Stimulated activated naive CD8-positive, alpha-beta T cell treated with anti-CD3 and anti-CD28 coated beads, Interleukin-15, Interleukin-2, amounts not matched to agents 100 U/mL and 50 U/mL, for 24 hours (primary cell): ENCODE measurements at regions not wholly inside any gene's neighbourhood (a gene's known extent, or its start where the extent isn't known, plus 50 kb on each side); places are given as distances from the start of the nearest gene placed in this dataset.
"Not testable (repeated sequence)": the region's sequence is repeated elsewhere in the genome, so short reads cannot be mapped to it uniquely, and the experiment has no call there.

ENCODE experiments used
- ATAC-seq: fragments of 150-1000 bp; cut with Tn5 transposase; one replicate; pipeline ENCODE4 v1.10.0; 2021
- DNase-seq: peaks from one replicate; pipeline ENCODE4 v3.0.0; 2021

DNA sequence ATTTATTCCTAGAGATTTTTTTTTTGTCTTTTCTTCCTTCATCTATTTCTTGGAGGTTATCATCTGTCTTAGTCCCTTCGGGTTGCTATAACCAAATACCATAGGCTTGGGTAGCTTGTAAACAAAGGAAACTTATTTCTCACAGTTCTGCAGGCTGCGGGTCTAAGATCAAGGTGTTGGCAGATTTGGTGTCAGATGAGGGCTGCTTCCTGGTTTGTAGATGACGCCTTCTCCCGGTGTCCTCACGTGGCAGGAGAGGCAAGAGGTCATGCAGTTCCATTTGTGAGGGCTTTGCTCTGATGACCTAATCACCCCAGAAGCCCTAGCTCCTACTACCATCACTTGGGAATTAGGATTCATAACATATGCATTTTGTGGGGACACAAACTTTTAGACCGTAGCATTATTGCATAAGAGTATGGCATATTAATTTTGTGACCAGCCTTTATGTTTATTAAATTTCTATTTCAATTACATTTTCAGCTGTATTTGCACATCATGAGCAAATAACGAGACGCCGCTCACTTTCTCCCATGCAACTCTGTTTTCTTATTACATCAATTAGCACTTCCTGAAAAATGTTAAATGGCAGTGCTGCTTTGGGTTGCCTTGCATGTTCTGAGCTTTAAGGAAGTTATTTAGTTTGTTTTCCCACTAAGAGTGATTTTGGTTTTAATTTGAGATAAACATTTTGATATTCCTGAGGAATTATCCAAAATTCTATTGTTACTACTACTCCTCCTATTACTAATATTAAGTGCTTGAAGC lies 246.4 kb upstream of the HDAC4 start:
- DNase-seq (no peak), ATAC-seq (no peak)

DNA sequence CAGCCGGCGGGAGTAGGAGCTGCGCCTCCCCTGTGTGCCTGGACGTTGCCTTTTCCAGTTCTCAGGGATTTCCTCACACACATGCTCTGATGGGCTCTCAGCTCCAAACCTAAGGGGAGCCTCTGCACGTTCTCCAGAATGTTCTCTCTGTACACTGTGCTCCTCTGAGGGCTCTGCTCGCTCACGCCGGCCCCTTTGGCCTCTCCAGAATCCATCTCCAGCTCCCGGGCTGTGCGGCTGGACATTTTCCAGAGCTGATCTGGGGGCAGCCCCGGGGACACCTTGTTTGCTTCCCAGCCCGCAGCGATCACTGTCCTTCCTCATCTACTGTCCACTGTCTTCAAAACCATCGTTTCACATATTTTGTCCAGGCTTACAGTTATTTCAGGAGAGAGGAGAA lies 245.4 kb upstream of the HDAC4 start:
- ATAC-seq = no peak

DNA sequence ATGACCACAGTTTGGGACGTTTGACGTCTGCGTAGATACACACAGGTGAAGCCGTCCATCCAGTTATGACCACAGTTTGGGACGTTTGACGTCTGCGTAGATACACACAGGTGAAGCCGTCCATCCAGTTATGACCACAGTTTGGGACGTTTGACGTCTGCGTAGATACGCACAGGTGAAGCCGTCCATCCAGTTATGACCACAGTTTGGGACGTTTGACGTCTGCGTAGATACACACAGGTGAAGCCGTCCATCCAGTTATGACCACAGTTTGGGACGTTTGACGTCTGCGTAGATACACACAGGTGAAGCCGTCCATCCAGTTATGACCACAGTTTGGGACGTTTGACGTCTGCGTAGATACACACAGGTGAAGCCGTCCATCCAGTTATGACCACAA lies 243.8 kb upstream of the HDAC4 start:
- DNase-seq, ATAC-seq: not testable (repeated sequence)

More for the DNA sequence above, 245.4 kb upstream of the HDAC4 start:
- DNase-seq = no peak

DNA sequence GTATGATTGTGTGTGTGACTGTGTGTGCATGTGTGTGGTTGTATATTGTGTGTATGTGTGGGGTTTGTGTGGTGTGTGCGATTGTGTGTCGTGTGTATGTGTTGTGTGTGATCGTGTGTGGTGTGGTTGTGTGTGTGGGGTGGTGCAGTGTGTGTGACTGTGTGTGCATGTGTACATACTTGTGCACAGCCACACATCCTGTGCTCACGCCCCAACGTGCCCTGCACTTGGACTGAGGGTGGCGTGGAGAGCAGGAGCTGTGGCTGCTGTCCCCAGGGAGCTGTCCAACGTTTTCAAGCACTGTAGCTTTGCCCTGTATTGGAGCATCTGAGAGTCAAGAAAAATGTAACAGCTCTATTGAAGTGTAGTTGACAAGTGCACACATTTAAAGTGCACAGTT lies 243.2 kb upstream of the HDAC4 start:
- ATAC-seq (peak; percentile 32), DNase-seq (no peak)

DNA sequence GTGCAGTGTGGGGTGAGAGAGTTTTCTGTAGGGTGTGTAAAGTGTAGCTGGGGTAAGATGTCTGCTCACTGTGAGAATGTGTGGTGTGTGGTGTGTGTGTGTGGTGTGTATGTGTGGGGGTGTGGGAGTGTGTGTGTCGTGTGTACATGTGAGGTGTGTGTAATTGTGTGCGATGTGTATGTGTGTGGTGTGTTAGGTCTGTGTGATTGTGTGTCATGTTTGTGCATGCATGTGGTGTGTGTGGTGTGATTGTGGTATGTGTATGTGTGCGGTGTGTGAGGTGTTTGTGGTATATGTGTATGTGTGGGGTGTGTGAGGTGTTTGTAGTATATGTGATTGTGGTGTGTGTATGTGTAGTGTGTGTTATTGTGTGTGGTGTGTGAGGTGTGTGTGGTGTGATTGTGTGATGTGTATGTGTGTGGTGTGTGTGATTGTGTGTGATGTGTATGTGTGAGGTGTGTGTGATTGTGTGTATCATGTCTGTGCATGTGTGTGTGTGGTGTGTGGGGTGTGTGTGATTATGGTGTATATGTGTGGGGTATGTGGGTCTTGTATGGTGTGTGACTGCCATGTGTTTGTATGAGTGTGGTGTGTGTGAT lies 241.7 kb upstream of the HDAC4 start:
- no peak for ATAC-seq
- DNase-seq = no peak

DNA sequence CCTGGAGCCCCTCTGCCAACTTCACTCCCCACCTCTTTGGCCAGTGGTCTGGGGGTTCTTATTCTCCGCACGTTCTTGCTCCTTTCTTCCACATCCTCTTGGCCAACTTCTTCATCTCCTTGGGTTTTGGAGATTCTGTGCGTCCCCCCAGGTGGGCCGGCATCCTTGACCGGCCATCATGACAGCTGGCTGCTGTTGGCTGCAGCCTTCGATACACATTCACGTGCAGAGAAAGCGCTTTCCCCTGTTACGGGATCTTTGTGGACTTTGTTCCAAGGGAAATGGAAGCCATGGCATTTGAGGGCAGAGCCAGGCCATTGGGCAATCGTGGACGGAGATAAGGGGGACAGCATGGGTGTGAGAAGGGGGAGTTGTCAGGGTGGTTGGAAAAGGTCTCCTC lies 241.1 kb upstream of the HDAC4 start:
- ATAC-seq = not testable (repeated sequence)

DNA sequence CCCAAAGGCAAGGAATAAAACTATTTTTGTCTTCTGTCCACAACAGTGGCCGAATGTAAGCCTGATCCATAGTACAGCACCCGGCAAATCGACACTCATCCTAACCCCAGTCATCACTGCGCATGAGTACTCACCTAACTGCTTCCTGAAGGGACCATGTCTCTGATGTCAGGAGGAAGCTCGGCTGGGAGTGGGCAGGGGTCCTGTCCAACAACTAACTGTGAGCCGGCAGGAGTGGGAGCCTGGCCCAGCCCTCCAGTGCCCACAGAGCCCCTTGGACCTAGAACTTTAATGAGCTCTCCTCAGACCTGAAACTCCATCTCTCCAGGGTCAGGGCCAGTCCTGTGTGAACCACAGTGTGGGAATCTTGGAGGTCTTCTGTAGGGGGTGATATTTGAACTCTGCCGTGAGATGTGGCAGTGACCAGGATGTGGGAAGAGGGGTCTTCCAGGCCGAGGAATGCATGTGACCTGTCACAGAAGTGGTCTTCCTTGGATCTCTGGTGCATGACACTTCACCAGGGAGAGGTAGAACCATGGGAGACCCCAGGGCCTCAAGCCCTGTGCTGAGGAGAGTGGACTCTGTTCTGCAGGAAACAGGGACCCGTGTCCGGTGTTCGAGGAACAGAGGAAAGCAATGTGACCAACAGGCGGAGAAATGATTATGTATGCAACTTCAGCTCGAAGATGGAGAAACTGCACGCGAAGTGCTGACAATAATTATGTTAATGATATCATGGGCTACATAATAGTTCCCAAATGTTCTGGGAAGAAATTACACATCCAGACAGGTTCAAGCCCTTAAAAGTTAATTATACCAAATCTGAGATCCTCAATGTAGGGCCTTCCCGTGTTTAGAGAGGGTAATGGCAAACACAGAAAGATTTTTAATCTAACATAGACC lies 240.1 kb upstream of the HDAC4 start:
- ATAC-seq = no peak

More for the DNA sequence above, 241.1 kb upstream of the HDAC4 start:
- not testable (repeated sequence) for DNase-seq

DNA sequence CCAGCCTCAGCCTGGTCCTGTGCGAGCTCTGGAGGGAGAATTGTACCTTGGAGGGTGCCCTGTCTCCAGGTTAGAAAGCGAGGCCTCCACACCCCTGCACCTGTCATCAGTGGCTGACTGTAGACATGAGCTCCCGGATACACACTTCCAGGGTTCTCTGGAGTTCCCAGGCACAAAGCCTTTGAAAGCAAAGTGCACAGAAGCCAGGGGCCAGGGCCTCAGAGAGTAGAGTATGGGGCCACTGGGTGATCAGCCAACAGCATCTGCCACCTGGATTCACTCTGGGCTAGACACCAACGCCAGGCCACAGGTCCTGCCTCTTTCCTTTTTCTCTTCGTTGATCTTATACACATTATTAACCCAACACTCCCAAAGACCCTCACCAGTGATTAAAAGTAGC lies 239.4 kb upstream of the HDAC4 start:
- DNase-seq (no peak), ATAC-seq (no peak)

More for the DNA sequence above, 240.1 kb upstream of the HDAC4 start:
- DNase-seq = no peak

DNA sequence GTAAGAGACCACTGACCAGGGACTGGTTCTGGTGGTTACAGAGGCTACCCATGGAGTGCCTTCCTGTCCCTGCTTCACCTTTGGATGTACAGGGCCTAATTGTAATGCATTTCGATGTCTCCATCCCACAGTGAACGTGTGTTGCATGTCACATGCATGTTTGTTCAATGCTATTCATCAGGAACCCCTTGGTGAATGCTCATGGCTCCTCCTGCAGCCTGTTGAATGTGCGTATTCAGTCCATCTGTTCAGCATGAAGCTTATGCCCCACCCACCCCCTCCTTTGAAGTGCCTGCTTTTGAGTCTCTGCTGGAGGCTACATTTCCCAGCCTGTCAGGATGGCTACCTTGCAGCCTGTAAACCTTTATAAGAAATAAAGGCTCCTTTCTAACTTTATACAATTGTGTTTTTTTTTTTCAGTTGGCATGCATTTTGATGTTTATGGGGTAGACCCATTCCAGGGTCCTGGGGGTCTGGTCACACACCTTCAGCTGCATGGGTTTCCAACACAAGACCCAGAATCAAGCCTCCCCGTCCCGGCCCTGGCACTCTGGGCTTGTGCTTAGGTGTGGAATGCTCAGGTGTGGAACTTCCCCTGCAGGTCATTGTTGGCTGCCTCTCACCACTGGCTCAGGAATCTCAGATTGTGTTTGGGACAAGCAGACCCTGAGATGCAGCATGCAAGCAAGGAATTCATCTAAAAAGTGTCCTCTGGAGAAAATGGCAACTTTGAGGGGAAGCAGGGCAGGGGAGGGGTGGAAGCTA lies 238.8 kb upstream of the HDAC4 start:
- DNase-seq = no peak
- no peak for ATAC-seq

DNA sequence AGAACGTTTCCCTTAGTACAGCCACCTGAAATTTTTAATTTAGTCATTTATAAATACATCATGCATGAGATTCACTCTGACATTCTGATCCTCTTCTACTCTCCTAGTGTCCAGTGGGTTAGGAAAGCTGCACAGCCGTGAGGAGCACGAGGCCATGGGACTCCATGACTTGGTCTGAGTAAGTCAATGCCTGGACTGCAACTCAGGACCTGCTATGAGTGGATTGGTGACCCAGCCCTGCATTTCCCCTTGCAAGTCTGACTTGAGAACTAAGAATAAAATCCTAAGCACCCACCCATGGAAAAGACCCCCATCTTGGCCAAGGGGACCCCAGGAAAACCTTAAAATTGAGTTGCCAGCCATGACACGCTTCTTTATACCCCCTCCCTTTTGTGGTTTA lies 237.6 kb upstream of the HDAC4 start:
- DNase-seq = no peak
- no peak for ATAC-seq

DNA sequence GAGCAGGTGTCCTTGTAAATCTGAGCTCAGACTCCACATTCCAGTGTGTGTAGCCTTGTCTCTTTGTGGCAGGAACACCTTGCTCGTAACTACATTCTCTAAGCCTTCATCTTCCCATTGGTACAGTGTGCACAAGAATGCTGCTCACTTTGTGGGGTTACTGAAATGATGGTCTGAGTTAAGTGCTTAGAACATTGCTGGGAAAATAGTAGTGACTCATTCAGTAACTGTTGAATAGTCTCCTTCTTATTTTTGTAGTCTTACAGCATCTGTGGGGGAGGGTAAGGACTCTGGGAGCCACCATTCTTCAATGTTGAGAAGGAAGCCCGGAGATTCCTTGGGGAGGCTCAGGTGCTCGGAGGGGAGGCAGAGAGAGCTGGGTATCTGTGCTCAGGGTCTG lies 236.0 kb upstream of the HDAC4 start:
- ATAC-seq (no peak), DNase-seq (no peak)

DNA sequence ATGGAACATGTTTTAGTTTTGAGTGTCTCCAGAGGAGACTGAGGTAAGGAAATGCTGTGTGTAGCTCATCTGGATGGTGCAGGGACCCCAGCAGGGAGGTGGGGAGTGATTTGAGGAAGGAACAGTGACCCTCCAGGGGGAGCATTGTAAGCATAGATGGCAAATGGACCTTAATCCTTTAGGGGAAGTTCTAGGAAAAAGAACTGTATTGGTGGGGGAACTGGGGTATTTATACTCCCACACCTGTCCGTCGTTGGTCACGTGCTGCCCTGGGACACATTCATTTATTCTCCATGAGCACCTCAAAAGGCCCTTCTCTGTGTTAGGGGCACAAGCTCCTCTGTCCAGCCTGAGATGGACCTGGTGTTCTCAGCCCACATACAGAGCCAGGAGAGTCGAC lies 233.9 kb upstream of the HDAC4 start:
- ATAC-seq = no peak
- DNase-seq = no peak

DNA sequence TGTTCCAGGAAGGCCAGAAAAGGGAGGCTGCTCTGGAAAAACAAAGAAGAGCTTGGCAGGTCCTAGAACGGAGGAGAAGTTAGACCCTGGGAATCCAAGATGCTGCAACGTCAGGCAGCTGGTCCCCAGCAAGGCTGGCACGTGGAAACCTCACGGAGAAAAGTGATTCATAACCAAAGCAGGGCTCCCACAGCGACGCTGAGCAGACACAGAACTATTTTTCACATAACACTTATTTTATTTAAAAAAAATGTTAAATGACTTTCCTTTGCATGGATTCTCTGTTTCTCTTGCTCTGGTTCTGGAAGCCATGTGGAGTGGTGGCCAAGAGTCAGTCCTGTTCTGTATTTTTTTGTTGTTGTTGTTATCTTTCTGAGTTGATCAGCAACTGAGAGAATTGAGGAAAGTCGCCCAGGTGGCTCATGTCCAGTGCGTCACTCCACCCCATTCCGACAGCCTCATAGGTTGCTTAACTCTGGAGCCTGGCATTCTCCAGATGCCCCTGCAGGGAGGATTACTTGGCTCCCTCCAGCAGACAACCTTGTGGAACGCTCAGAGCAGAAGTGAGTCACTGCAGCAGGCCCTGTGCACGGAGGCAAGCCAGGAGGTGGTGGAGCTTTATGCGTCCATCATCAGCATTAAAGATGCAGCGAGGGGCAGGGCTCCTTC lies 229.9 kb upstream of the HDAC4 start:
- DNase-seq = no peak
- ATAC-seq = no peak

DNA sequence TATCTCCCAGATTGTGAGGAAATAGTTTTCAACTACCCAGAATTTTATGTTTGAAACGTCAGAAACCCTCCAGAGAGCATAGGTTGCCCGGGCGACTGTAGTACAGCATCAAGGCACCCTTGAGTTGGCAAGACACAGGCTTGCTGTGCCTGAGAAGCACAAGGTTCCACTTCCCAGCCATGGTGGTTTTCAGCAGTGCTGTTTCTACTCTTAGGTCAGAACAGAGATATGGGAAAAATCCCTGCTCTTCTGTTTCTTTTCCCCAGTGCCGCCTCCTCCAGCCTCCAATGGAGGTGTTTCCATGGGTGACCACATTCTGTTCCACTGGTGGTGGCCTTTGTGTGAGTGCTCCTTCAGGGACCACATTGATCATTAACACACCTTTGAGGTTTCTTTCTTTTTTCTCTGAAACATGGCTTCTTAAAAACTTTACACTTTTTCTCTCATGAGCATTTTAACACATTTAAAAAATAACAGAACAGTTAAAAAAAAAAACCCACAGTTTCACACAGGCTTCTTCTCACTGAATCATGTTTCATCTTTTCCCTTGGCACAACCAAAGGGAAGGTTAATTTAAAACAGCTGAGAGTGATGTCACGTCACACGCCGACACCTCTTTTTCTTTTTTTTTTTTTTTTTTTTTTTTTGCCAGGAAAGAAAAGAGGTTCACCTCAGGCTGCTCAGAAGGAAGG lies 229.3 kb upstream of the HDAC4 start:
- ATAC-seq (no peak), DNase-seq (no peak)

DNA sequence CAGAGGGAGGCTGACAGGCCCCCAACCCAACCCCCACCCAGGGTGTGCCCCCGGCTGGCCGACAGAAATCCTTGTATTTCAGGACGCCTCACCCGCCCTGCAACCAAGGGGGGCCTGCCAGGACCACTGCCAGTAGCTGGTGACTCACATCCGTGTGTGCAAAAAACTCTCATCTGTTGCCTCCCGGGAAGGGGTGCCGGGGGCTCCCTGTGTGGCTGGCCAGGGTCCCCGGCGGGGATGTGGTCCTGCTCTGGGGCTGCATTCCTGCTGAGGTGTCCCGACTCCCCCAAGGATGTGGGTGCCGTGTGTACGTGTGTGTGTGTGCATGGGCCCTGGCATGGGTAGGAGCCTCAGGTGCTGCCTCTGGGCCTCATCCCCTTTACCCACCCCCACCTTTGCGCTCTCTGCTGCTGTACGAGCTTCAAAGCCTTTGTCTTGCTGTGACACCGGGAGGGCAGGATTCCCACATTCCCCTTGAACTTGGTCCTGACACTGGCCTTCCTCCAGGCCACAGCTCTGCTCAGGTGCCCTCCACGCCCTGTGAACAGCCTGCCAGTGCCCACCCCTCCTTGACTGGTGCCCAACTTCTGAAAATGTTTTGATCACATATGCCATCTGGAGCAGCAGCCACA lies 226.3 kb upstream of the HDAC4 start:
- no peak for DNase-seq

DNA sequence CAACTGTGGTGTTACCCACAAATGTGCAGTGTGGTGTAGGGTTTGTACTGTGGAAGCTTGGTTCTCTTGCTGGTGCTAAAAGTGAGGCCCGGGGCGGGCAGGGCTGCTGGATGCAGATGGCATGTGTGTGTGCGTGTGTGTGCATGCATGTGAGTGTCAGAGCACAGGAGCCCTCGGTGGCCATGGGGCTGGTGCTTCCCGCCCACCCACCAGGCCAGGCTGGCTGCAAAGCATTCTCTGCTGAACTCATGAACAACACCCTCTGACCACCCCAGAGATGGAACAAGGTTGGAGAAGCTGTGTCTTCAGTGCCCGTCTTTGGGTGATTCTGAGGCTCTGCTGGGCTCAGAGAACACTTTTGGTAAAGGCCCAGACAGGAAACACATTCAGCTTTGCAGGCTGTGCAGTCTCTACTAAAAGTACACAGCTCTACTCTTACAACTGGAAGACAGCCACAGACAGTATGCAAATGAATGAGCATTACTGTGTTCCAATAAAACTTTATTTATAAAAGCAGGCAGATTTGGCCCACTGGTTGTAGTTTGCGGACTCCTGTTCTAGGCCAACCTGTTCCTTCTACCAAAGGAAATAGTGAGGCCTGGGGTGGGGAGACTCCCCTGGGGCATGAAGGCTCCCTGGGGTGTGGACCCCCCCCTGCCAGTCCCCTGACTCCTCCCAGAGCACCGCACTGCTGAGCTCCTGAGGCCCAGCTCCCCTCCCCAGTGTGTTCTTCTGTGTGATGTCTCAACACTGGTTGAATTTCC lies 225.3 kb upstream of the HDAC4 start:
- ATAC-seq = no peak
- no peak for DNase-seq

More for the DNA sequence above, 226.3 kb upstream of the HDAC4 start:
- no peak for ATAC-seq

DNA sequence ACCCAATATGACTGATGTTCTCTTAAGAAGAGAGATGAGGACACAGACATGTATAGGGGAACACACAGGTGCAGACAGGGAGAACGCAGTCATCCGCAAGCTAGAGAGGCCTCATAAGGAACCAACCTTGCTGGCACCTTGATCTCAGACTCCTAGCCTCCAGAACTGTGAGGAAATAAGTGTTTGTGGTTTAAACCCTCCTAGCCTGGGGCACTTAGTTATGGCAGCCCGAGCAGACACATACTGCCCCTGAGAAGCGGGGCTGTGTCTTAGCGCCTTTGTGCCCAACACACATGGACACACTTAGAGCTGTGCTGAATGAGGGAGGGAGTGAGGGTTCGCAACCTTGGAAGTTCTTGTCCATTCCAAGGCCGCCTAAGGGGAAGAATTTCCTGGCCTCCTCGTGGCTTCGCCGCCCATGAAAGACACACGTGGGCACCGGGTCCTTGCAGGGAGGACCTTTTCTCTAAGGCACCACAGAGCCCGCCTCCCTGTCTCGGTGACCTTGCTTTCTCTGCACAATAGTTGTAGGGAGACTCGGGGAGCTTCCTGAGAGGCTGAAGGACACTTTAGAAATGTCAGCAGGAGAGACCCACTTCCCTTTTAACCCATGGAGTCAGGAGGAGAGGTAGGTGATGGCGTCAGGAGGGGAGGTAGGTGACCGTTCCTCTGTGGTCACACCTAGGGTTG lies 224.5 kb upstream of the HDAC4 start:
- ATAC-seq (no peak), DNase-seq (no peak)

DNA sequence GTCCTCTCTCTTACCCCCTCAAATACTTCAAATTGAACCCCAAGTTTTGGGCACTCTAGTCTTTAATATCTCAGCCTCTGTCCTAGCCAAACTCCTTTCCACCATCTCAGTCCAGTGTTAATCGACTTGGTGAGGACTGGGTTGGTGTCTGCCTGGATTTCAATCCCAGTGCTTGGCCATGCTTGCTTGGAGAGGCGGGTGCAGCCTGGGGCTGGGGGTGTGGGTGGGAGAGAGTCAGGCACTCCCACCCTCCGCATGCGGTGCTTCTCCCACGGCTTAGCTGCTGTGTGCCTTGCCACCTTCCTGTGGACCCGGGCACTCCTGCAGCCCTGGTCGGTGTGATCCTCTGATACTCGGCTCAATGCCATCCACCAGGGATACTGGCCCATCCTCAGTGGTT lies 220.8 kb upstream of the HDAC4 start:
- DNase-seq = no peak

DNA sequence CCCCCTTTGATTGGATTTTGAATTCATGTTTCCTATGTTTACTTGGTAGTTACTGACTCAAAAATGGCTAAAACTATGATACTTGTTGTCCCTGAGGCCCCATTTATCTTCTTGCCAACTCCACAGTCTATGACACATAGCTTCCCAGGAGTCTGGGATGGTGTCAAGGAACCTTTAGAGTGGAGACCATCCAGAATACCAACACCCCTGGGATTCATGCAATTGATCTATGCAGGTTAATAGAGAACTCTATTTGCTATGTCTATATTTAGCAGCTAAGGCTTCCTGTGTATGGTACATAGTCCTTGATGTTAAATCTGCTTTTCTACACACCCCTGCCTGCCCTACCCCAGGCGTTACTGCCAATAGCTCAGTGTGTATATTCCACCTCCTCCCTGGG lies 218.5 kb upstream of the HDAC4 start:
- no peak for ATAC-seq
- no peak for DNase-seq

More for the DNA sequence above, 220.8 kb upstream of the HDAC4 start:
- no peak for ATAC-seq
